Stomach (tissue), 4 donors: ENCODE measurements at regions not wholly inside any gene's neighbourhood (a gene's known extent, or its start where the extent isn't known, plus 50 kb on each side); places are given as distances from the start of the nearest gene placed in this dataset.

Experiments used
- CTCF ChIP-seq, 7 experiments: fragments of 450-650 bp in 4 of 7; fragments of 200-600 bp in 3 of 7; sonication (generic) in 3 of 7; IDR thresholded peaks; one replicate each; pipeline ENCODE4 v1.5.1; 2016 to 2019; ENCODE audit warnings: antibody characterized with exemption in 7 of 7, control low read depth in 2 of 7, mild to moderate bottlenecking in 1 of 7
- EP300 ChIP-seq: sonication (generic); formaldehyde crosslinking; IDR thresholded peaks from one replicate; pipeline ENCODE4 v1.6.1; 2017; ENCODE audit warnings: antibody characterized with exemption
- POLR2A ChIP-seq, 4 donors: fragments of 450-650 bp; IDR thresholded peaks; one replicate each; pipeline ENCODE4 v1.6.1; 2016; ENCODE audit warnings: antibody characterized with exemption in 4 of 4, control low read depth in 2 of 4, mild to moderate bottlenecking in 1 of 4, moderate library complexity in 1 of 4
- POLR2AphosphoS5 ChIP-seq, 3 donors: sonication (generic); formaldehyde crosslinking; IDR thresholded peaks; one replicate each; pipeline ENCODE4 v1.6.1; 2016; ENCODE audit warnings: antibody characterized with exemption in 3 of 3

- TF ChIP-seq CTCF (IDR thresholded peaks at IDR 0.05) = no peak
- TF ChIP-seq POLR2A (IDR thresholded peaks at IDR 0.05) = no peak
- TF ChIP-seq POLR2AphosphoS5 (IDR thresholded peaks at IDR 0.05) = no peak
- no peak for TF ChIP-seq EP300
Observed at GRCh38 chrX:20656721-20657120, 390.0 kb upstream of the RPS6KA3 start.
